LNCaP clone FGC (cell line): ENCODE measurements at regions not wholly inside any gene's neighbourhood (a gene's known extent, or its start where the extent isn't known, plus 50 kb on each side); places are given as distances from the start of the nearest gene placed in this dataset.

ENCODE experiments used
- DNase-seq: peaks from one replicate; pipeline ENCODE4 v3.0.0-alpha.2; 2011; ENCODE audit warnings: low read depth
- H3K4me3 ChIP-seq: 2 replicates; pipeline ENCODE4 v1.5.1; 2011; ENCODE audit warnings: mild to moderate bottlenecking, low read depth, low read length, control low read depth
- TF ChIP-seq, protein P1 (sequence below): IDR thresholded peaks from 2 replicates; pipeline ENCODE4 v1.5.1; 2012; ENCODE audit warnings: mild to moderate bottlenecking; ENCODE audit not compliant: control insufficient read depth, insufficient read depth; ENCODE audit errors: extremely low read depth

DNA sequence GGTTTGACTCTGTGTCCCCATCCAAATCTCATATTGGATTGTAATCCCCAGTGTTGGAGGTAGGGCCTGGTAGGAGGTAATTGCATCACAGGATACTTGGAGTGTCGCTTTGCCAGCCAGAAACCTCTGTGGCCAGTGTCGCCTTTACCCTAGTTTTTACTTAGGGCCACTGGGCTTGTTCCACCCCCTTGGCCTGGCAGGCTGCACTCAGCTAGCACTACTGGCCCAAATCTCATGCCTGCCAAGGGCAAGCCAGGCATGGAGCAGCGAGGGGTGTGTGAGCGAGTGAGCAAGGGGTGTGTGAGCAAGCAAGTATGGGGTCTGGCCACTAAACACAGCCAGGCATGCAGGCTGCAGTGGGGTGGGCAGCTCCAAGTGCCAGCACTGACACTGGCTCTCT is 178.7 kb upstream of the MGAT5 start:
- TF ChIP-seq, protein P1, sequence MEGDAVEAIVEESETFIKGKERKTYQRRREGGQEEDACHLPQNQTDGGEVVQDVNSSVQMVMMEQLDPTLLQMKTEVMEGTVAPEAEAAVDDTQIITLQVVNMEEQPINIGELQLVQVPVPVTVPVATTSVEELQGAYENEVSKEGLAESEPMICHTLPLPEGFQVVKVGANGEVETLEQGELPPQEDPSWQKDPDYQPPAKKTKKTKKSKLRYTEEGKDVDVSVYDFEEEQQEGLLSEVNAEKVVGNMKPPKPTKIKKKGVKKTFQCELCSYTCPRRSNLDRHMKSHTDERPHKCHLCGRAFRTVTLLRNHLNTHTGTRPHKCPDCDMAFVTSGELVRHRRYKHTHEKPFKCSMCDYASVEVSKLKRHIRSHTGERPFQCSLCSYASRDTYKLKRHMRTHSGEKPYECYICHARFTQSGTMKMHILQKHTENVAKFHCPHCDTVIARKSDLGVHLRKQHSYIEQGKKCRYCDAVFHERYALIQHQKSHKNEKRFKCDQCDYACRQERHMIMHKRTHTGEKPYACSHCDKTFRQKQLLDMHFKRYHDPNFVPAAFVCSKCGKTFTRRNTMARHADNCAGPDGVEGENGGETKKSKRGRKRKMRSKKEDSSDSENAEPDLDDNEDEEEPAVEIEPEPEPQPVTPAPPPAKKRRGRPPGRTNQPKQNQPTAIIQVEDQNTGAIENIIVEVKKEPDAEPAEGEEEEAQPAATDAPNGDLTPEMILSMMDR, result no peak
- DNase-seq, result no peak

DNA sequence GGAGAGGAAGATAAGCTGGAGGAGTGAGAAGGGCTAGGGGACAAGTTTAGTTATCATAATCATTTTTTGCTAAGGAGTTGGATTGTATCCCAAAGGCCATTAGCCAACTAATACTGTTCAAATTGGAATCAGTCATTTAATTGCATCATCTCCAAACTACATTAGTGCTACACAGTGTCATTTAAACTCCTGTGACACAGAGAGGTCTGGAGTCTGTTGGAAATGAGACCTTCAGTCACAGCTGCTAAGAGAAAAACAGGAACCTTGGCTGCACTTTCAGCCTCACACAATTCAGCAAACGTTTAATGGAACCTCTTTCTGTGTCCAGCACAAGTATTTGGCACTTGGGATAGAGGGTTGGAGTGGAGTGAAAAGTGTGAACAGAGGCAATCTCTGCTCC is 175.5 kb upstream of the MGAT5 start:
- TF ChIP-seq, protein P1, result no peak
- DNase-seq, result no peak
- no peak overlapping the region for H3K4me3 ChIP-seq

More for the DNA sequence above, 178.7 kb upstream of the MGAT5 start:
- H3K4me3 ChIP-seq, result no peak overlapping the region

DNA sequence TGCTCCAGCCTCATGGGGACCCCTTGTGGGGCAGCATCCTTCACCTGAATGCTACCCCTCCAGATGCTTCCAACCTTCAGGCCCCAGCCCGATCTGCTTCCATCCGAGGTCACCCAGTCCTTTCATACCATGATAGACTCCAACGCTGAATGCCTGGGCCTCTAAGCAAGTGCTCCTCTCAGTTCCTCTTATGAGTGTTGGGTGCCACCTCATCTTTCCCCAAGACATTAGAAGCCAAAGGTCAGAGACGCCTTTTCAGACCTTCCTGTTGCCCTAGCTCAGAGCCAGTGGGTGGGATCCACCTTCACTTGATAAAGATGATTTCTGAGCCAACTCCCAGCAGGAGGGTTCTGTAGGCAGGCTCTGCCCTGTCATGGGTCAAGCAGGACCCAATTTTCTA is 174.5 kb upstream of the MGAT5 start:
- TF ChIP-seq, protein P1, result no peak
- no peak for DNase-seq
- no peak overlapping the region for H3K4me3 ChIP-seq

DNA sequence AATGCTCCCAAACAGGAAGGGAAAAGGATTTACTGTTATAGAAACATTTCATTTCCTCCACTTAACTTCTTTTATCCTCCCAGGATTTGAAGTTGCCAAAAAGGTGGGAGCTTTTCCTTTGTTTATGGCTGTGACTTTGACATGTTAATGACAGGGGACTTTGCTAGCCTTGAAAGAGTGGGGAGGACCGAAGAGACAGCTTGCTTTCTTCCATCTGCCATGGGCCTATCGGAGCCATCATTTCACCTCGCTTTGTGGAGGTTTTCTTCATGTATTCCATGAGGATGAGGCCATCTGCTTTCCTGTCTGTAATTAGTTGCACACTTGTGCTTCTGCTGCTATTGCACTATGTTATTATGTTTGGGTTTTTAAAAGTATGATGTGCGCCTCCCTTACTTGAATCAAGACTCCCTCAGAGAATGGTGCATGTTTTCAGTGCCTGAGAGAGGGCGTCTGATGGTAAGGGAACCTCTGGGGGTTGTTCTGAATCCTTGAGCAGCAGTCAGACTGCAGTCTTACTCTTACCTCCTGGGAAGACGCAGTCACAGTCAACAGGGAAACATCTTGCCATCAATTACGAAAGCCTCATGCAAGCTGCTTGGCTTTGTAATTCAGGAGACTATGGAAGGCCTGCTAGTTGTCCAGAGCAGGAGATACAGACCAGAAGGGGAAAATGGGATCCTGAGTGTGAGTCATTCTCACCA is 173.3 kb upstream of the MGAT5 start:
- no peak overlapping the region for H3K4me3 ChIP-seq
- TF ChIP-seq, protein P1, result no peak
- DNase-seq, result no peak

DNA sequence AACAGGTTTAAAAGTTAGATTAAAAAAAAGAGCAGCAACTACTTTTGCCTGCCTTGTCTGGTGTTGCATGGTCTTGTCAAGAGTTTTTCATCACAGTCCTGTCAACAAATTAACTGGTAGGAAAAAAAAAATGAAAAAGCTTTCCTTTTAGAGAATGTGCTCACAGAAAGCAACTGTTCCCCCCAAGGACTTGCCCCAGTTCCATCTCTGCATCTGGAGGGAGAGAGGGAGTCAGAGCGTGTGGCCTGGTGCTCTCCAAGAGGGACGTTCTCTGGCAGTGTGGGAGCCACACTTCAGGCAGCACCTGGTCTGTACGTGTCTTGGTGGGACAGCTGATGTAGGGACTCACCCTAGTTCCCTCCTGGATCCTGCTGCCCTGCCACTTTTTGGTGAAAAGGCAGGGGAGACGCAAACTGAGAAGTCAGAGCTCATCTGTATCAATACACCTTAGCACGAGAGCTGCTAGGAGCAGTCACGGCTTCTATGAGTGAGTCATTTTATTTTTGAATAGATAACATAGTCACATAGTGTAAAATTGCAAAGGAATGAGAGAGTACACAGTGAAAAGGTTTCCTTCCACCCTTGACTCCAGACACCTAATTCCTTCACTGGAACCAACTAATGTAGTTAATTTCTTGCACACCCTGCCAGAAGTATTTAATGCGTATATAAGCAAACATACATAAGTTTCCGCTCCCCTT is 172.5 kb upstream of the MGAT5 start:
- no peak overlapping the region for H3K4me3 ChIP-seq
- TF ChIP-seq, protein P1, result no peak
- no peak for DNase-seq

DNA sequence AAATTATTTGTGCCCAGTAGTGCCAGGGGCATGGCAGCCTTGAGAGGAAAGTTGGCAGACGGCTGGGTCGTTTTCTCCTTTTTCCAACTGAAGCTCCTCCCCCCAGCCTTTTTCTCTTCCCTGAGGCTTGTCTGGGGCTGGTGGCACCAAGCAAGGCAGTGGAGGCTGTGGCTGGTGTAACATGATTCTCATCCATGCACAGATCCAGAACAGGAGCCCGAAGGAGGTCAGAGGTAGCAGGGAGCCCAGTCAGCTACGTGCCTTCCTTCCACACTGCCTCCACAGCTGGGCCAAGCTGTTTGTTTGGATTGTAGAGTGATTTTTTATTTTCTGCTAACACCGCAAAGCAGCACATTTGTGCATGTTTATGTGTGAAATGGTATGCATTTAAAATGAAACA is 170.3 kb upstream of the MGAT5 start:
- H3K4me3 ChIP-seq, result no peak overlapping the region
- no peak for DNase-seq
- TF ChIP-seq, protein P1, result no peak

DNA sequence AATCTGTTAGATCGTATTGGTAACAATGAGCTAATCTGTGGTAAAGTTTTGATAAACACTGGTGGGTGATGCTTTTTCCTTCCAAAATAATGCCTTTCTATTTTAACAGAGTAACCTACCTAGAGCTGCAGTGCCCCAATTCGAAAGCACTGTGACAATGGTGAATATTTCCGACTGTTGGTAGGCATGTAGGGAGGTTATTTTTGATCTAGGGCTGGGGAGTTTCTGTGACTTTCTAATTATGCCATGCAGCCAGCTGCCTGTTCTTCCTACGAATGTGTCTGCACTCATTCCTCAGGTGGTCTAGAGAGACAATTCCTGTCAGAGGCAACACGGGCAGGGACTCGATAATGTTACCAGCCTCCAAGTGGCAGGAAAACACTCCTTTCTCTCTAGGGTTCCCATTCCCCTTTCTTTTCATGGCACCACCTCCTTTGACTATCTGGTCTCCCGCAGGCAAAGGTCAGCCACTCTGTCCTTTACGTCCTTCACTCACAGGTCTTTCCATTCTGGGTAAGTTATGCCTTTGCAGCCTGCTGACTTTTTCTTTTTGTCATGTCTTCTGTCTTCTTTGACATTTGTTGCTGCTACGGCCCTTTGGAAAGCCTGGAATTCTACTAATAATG is 167.2 kb upstream of the MGAT5 start:
- H3K4me3 ChIP-seq, result no peak overlapping the region
- TF ChIP-seq, protein P1, result no peak
- DNase-seq, result no peak
